ENCODE measurements at regions not wholly inside any gene's neighbourhood (a gene's known extent, or its start where the extent isn't known, plus 50 kb on each side); places are given as distances from the start of the nearest gene placed in this dataset.

GRCh38 chr6:4349931-4350330 lies 214.6 kb upstream of the ECI2 start:
- TF ChIP-seq CTCF (conservative IDR thresholded peaks at IDR 0.05; ENCODE audit: low read length) (no peak), EZH2phosphoT487 (IDR thresholded peaks at IDR 0.05; ENCODE audit: borderline replicate concordance, low read depth, low read length) (no peak)
